Renal cortex interstitium (tissue), 11 donors: ENCODE measurements at regions not wholly inside any gene's neighbourhood (a gene's known extent, or its start where the extent isn't known, plus 50 kb on each side); places are given as distances from the start of the nearest gene placed in this dataset.
A peak's percentile ranks its signal among the peaks of the same experiment; 100 is the strongest.
"Not testable (repeated sequence)": the region's sequence is repeated elsewhere in the genome, so short reads cannot be mapped to it uniquely, and the experiment has no call there.

Experiments used
- DNase-seq, 11 donors: peaks; one replicate each; pipeline ENCODE4 v3.0.0-alpha.2; 2013; ENCODE audit warnings: low read depth in 9 of 11, low spot score in 4 of 11; ENCODE audit errors: extremely low read depth in 1 of 11

DNA sequence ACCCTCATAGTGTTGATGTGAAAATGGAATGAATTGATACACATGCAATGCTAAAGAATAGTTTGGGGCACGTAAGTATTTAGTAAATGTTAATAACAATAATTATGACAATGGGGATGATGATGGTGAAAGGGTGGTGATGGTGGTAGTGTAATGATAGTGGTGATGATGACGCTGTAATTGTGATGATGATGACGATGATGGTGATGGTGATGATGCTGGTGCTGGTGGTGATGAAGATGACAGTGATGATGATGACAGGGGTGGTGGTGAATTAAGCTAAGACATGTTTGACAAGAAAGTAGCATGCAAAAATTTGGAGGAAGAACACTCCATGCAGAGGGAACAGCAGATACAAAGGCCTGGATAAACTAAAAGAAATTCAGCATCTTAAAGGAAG is 364.4 kb upstream of the API5 start:
- DNase-seq: no peak

DNA sequence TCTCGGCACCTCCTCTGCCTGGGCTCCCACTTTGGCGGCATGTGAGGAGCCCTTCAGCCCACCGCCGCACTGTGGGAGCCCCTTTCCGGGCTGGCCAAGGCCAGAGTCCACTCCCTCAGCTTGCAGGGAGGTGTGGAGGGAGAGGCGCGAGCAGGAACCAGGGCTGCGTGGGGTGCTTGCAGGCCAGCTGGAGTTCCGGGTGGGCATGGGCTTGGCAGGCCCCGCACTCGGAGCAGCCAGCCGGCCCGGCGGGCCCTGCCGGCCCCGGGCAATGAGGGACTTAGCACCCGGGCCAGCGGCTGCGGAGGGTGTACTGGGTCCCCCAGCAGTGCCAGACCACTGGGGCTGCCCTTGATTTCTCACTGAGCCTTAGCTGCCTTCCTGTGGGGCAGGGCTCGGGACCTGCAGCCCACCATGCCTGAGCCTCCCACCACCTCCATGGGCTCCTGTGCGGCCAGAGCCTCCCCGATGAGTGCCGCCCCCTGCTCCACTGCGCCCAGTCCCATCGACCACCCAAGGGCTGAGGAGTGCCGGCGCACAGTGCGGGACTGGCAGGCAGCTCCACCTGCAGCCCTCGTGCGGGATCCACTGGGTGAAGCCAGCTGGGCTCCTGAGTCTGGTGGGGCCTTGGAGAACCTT is 361.9 kb upstream of the API5 start:
- DNase-seq: not testable (repeated sequence)

DNA sequence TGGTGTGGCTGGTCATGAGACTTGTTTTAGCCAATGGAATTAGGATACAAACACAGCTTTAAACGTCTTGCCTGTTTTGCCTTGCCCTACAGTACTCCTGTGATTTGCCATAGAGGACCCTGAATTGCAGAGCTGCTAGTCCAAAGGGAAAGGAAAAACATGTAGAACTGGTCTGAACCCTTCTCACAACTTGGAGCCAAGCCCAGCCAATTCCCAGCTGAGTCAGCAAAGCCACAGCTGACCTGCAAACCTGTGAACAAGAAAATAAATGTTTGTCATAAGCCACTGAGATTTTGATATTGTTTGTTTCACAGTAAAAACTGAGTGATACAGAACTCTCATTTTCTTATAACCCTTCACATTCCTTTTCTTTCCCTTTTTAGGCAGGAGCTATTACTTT is 360.5 kb upstream of the API5 start:
- peak in 3 of 11 donors; percentile 5 to 15 (median 8) for DNase-seq

DNA sequence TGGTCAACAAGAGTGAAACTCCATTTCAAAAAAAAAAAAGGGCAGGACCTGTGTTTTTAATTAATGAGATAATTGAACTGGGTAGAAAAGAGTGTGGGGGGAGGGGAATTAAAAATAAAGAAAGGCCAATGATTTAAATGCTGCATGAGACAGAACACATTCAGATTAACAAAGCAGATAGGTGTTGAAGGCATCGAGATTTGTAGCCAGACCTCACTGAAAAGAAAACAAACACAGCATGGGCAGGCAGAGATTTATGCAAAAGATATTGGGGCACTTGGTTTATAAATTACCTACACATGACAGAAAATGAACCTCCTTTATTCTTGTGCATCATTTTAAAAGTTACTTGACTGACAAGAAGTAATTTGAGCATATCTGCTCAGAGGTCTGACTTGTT is 354.0 kb upstream of the API5 start:
- no peak for DNase-seq

DNA sequence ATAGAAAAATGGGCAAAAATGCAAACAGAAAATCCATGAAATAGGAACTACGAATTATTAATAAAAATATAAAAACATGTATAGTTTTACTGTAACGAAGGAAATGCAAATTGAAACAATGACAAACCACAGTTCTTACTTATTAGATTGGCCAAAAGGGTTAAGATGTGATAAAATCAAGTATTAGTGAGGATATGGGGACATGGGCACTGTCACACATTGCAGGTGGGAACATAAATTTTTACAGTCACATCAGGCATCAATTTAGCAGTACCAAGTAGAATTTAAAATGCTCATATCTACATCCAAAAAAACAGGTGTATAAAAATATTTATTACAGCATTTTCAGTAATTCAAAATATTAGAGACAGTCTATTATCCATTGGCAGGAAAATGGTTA is 353.2 kb upstream of the API5 start:
- no peak for DNase-seq

DNA sequence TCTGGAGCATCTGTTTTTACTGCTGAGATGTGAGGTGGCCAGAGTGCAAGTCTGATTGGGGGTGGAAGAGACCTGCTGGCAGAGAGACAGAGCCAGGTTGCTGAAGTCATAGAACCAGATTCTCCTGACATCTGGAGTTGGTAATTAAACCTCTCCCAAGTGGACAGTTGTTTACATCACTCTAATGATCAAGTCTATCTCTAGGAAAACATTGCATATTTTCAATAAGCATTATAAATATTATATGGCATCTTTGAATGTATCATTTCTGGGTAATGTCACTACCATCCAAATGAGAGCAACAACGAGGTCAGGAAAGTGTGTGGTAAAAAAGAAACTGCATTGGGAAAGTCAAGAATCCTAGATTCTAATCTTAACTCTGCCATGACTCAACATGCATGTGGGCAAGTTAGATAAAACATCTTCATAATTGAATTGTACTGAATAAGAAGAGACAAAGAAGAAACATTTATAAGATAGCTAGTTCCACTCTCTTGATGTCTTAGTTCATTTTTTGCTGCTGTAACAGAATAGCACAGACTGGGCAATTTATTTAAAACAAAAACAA is 351.2 kb upstream of the API5 start:
- no peak for DNase-seq

DNA sequence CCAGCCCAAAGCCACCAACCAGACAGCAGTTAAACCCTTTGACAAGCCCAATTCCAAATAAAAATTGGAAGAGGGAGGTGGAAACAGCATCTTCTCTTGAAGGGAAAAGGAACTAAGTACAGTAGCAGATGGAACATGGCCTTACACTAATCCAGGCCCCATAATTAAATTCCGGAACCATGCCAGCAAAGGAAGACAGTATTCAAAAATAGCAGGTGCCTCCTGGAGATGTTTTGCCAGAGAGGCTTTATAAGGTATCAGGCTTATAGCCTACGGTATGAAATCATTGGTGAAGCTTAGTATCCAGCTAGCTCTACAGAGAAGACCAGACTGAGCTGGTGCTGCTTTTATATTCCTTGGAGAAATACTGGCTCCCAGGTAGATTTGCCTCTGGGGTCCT is 344.1 kb upstream of the API5 start:
- no peak for DNase-seq

DNA sequence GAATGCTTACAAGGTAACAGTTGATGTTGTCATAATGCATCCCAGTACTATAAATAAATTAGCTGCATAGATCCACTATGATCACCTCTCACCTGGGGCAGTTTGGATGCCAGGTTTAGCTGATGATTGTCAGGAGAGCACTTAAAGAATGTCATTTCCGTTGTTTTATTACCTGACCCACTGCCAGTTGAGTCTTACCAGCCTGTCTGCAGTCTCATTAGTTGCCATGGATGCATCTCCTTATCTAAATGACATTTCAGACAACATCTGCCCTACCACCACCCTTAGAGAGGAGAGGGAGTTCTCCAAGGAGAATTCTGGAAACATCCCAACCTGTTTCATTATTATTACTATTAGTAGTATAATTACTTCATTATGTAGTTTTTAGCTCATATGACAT is 339.1 kb upstream of the API5 start:
- DNase-seq: no peak

DNA sequence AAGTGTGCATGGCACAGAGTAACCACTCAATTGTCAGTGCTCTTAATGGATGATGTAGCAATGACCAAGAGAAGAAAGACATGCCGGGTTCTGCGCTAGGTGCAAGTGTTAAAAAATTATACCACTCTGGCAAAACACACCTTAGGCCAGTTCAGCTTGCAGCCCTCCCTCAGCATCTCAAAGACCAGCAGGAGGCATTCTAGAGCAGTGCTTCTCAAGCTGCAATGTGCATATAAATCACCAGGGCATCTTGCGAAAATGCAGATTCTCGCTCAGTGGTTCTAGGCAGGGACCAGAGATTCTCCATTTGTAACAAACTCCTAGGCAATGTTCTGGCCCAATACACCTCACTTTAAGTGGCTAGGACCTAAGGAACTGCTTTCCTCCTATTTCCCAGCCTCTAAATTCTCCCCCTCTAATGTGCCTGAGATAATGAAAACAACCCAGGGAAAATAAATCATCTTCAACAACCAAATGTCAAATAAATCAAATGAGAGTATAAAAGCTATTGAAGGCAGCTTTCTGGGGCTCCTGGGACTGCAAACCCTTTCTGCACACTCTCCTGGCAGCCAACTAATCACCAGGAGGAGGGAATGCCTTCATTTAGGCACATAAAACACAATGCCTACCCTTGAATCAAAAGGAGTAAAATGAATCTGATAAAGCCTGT is 337.2 kb upstream of the API5 start:
- no peak for DNase-seq

DNA sequence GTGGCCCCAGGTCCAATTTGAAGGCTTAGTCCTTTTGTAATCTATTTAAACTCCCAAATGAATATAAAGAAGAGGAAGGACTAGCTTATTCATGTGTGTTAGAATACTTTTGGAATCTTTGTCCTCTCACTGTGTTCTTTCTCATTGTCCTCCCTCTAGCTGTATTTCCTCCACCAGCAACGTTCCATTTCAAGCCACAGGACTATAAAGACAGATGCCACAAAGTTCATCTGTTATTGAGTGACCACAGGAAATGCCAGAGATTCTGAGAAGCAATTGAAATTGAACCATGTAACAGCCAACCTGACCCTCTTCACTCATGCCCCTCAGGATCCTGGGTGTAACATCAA is 336.6 kb upstream of the API5 start:
- DNase-seq: no peak

DNA sequence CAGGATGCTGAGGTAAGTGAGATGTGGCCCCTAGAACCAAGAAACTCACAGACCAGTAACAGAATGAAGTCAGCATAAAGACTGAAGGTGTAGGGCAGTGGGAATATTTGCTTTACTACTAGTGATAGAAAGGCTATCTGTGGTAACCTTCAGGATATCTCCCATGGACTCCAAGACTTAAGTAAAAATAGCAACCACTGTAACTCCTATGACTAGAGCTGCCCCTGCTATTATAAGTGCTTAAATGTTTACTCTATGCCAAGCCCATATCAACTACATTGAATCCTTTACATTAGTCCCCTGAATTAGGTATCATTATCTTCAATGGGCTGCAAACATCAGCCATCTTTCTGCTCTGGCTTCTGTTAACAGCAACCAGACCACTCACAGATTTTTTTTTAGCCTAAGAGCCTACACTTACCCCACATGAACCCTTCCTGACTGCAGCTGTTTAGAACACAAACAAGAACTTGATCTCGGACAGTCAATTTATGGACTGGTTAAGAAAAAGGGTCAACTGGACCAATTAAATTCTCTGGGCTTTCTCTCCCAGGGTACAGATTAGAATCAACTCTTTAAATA is 335.1 kb upstream of the API5 start:
- peak in 1 of 11 donors; percentile 9 for DNase-seq

DNA sequence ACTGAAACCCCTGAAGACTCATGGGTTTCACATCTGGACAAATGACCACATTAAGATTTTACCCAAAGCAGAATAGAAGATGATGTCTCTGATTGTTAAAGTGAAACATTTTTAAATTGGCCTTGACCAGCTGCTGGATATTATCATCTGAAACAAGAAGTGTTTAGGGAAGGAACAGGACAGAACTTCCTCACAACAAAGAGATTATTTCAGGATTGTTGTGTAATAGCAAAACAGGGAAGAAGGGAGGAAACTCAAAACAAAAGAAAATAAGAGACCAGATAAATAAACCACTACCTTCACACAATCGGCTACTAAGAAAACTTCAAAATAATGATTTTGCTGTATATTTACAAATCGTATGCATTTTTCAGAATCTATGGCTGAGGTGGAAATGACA is 319.2 kb upstream of the API5 start:
- no peak for DNase-seq

DNA sequence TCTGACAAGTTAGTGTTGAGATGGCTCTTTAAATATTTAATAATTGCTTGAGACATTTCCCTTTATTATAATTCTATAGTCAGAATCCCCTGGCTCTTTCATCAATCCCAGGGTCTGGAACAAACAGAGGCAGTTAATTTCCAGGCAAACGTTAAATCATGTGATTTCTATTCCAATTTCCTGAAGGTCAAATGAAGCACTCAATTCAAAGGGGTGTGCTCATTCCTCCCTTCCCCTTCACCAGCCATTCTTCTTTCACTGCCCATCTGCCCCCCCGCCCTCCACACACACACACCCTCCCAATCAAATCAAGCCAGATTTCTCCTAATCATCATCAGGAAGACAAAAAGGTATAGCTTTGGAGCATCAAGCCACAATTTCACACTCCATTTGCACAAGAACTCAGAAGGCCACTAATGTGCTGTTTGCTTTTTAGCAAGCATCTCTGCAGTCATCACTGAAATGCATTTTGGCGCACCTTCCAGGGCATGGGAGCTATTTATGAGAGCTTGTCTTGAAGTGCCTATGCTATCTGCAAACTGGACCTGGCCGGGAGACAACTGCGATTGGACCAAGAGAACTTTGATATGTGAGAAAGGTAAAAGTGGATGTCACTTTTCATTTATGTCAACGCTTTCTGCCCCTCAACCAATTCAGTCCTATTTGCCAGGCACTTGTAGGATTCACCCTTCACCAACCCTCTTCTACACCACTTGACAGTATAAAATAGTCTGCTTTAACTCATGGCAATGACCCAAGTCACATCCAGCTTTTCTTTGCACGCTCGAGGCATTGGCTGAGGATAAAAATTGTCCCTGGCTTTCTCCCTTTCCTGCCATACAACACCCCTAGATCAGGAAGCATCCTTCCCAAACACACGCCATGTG is 315.1 kb upstream of the API5 start:
- DNase-seq: no peak

DNA sequence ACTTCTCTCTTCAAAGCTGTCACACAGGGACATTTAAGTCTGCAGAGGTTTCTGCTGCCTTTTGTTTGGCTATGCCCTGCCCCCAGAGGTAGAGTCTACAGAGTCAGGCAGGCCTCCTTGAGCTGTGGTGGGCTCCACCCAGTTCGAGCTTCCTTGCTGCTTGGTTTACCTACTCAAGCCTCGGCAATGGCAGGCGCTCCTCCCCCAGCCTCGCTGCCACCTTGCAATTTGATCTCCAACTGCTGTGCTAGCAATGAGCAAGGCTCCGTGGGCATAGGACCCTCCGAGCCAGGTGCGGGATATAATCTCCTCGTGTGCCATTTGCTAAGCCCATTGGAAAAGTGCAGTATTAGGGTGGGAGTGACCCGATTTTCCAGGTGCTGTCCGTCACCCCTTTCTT is 306.9 kb upstream of the API5 start:
- DNase-seq: not testable (repeated sequence)

DNA sequence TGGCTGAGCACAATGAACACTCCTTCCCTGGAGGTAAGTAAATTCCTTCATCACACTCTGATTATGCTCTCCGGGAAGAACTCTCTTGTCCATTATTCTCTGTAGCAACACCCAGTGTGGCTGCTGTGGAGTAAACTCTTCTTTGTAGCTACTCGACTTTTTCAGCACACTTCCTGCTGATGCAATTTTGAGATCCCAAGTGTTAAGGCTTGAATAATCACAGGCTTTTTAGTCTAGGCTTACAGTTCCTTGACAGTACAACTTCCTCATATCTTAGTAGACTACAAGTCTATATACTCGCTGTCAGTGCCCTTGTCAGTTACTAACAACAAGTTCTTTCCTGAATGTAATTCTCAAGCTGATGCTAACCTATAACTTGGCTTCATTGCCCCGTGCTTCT is 301.8 kb upstream of the API5 start:
- DNase-seq: no peak

DNA sequence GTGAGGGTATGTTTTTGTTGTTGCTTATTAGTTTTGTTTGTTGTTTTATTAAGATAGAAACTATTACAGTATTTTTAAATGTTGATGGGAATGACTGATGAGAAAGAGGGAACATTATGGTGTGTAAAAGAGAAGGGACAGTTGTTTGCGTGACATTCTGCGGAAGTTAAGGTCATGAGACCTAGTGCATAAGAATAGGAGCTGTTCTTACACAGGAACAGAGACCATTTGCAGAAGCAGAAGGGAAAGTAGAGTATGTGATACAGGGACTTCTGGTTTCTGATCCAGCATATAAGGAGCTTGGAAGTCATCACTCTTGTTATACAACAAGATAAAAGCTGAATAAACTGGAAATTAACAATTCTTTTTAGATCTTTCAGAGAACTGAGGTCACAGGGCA is 299.2 kb upstream of the API5 start:
- no peak for DNase-seq

DNA sequence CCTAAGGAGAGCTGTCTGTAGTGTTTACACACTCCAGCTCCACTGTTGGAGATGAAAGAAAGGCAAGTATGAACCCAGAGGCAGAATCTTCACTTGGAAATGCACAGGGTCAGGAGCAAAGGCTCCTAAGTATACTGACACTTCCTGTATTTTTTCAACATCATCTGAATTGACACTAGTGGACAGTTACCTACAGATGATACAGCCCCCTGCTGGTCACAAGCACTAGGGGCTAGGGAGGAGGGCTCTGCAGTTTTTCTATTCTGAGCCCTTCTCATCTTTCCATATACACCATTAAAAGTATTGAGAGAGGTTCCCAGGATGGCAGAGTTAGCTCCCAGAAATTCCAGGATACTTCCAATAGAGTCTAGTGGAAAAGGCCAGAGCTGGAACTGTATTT is 290.3 kb upstream of the API5 start:
- peak in 1 of 11 donors; percentile 6 for DNase-seq

DNA sequence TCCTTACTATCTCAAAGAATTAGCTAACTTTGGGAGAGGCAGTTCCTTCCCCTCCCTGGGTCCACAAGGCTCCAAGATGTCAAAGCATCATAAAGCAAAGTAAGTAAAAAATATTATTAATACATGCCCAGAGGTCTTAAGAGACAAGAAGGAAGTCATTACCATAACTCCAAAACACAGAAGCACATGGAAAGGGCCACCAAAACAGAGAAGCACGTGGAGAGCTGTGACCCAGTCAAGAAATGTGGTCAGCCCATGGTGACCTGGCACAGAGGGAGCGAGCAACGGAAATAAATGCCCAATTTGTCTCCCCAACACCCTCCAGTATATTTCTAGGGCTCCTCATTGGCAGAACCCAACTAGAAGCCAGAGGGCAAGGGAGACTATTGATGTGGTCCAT is 277.5 kb upstream of the API5 start:
- no peak for DNase-seq

DNA sequence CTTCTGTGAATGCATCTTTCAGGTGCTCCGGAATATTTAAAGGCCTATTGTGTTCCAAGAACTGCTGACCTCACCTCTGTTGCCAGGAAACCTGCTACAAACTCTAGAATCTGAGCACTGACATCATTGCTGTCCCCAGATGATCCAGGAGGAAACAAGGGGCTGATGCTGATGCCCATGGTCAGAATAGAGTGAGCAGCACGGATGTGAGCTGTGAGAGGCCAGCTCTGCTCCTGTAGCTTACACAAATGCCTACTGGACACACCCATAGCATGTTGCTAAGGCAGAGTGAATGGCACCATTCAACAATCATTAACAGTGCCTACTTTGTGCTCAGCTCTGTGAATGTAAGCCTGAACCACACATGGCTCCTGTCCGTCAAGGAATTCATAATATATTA is 276.7 kb upstream of the API5 start:
- DNase-seq: peak in 2 of 11 donors; percentile 13 to 19
